HG03108 (cell line): ENCODE measurements at regions not wholly inside any gene's neighbourhood (a gene's known extent, or its start where the extent isn't known, plus 50 kb on each side); places are given as distances from the start of the nearest gene placed in this dataset.
"Not testable (repeated sequence)": the region's sequence is repeated elsewhere in the genome, so short reads cannot be mapped to it uniquely, and the experiment has no call there.

Experiments
- ATAC-seq: cut with Tn5 transposase; IDR thresholded peaks from one replicate; pipeline ENCODE4 v1.9.1; 2021; ENCODE audit warnings: moderate library complexity; ENCODE audit not compliant: unreplicated experiment

DNA sequence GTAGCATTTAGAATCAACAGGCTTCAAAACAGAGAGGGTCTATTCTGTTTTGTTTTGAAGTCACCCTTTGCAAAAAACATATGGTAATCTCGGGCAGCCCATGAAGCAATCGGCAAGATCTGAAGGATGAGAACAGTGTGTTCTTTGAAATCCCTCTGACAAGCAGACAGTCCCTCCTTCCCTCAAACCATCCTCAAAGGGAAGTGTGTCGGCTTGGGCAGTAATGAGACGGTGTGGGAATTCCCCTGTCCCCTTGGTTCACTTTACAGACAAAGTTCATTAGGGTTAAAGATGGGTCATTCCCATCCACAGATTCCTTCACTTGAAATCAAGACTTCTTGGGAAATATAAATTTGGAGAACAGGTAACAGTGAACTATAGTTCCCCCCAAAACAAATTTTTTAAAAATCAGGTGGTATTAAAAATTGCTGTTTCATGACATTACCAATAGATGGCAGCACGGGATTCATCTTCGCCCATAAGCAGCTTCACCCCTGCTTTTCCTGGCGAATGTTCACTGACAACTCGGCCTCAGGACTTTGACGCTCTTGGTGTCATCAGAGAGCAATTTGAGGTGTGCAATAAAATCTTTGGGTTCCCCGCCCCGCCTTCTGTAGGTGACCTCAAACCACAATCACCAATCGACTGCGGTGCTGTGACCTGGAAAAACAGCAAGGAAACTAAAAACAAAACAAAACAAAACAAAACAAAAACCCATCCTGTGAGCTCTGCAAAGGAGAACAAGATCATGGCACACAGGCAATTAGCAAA lies 159.3 kb upstream of the TNFAIP3 start:
- ATAC-seq: peak; percentile 53

DNA sequence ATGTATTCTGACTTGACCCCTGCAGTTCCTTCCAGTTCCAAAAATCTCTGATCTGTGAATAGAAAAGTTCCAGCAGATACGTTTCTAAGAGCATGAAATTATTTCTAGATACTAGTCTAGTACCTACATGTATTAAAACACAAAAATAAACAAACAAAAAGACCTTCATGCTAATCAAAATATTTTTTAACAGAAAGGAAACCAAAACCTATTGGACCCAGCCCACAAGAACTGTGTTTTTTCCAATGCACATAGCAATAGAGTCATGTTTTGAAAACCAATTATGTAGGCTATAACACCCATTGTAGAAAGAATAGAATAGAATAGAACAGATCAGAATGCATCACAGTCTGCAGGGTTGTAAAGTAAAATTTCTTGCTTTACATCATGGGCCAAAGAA lies 158.6 kb upstream of the TNFAIP3 start:
- ATAC-seq: no peak

DNA sequence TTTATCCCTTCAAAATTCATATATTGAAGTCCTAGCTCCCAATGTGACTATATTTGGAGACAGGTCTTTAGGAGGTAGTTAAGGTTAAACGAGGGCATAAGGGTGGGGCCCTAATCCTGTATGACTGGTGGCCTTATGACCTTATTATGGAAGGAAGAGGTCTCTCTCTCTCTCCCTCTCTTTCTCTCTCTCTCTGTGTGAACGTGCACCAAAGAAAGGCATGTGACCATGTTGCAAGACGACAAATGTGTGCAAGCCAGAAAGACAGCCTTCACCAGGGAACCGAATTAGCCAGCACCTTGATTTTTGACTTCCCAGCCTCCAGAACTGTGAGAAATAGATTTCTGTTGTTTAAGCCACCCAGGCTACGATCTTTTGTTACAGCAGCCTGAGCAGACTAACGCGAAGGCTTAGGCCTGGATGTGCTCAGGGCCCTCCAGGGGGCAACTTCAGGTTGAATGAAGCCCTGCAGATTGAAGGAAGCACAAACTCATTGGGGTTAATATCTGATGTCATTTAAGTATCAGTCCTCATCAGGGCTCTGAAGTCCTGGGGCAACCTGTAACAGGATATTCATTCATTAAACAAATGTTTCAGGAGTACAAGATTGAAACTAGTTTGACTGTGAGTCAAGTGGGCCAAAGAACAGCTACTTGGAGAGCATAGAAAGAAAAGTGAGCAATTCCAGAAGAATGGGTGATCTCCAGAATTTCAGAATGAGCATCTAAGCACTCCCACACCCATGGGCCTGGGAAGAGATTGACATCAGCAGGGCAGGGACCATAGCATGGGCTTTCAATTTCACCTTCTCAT lies 157.4 kb upstream of the TNFAIP3 start:
- no peak for ATAC-seq

DNA sequence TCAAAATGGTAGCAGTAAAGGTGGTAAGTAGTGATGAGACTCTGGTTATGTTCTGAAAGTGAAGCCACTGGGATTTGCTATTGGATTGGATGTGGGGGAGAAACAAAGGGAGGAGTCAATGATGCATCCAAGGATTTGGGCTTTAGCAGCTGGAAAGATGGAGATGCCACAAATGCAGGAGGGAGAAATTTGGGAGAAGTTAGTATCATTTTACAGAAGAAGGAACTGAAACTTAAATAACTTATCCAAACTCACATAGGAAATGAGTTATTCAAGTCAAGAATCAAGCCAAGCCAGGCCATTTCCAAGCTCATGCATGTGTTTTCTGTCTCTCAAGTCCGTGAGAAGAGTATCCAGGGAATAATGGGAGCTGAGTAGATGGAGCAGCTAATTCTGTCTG lies 155.1 kb upstream of the TNFAIP3 start:
- no peak for ATAC-seq

DNA sequence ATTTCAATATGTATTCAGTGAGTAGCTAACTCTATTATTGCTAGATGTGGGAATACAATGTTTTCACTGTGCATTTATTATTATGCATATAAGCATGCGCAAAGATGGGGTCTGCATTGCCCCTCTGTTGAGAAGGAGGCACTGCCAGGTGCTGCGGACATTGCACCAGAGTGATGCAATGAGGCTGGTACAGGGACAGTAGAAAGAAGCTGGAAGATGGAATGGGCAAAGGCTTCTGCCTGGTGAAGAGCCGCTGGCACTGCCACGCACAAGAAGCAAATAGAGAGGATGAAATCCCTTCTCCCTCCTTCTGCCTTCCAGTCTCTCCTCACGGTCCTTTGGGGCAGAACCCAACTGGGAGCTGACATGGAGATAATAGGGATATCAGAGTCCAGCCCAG lies 154.5 kb upstream of the TNFAIP3 start:
- no peak for ATAC-seq

DNA sequence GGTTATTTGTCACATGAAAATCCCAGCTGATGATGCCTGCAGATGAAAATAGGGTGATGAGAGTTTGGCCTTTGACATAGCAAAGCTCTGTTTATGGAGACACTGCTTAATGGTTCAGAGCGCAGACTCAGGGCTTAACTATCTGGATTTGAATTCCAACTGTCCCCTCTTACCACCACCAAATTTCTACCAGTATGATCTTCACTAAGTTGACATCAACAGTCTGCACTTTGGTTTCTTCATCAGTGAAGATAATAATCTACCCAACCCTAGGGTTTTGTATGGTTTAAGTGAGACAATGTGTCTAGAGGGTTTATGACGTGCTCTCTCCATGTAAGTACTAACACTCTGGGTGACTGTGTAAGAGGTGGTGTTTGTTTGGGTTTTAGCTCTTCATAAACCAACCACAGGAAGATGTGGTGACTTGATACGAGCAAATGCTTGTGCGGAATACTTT lies 151.4 kb upstream of the TNFAIP3 start:
- no peak for ATAC-seq

DNA sequence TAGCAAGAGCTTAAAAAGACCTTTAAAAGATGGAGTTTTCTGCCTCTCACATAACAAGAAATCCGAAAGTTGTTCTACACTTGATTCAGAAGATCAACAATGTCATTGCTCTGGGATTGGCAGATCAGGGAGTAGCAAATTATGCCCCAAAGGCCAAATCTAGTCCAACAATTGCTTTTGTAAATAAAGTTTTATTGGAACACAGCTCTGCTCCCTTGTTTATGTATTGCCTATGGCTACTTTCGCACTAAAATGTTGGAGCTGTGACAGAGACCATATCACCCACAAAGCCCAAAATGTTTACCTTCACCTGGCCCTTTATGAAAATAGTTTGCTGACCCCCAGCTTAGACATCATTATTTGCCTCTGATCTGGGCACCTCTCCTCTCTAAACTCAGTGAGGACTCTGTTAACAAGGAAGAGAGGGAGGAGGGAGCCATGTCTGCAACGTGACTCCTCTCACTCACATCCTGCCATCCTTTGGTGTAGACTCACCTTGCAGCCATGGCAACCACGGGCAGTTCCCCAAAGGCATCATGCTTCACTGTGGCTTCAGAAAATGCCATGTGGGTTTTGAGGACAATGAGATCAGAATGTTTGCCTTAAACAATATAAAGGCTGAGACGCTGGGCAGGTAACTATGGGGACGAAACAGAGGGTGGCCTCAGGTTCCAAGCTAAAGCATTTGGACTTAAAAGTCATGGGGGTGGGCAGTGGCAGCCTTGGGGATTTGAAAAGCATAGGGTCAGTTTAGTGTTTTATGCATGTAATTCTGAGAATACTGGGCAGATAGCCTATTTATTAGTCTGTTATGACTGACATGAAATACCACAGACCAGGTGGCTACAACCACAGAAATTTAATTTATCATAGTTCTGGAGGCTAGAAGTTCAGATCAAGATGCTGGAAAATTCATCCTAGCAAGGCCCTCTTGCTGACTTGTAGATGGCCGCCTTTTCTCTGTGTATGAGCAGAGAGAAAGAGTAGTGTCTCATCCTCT lies 149.7 kb upstream of the TNFAIP3 start:
- ATAC-seq: no peak

DNA sequence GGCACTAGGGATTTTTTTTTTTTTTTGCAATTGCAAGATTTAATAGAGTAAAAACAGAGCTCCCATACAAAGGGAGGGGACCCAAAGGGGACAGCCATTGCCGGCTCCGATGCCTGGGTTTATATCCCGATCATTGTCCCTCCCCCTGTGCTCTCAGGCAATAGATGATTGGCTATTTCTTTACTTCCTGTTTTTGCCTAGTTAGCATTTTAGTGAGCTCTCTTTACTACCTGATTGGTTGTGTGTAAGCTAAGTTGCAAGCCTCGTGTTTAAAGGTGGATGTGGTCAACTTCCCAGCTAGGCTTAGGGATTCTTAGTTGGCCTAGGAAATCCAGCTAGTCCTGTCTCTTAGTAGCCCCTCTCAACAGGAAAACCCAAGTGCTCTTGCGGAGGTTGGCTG lies 148.2 kb upstream of the TNFAIP3 start:
- ATAC-seq: not testable (repeated sequence)

DNA sequence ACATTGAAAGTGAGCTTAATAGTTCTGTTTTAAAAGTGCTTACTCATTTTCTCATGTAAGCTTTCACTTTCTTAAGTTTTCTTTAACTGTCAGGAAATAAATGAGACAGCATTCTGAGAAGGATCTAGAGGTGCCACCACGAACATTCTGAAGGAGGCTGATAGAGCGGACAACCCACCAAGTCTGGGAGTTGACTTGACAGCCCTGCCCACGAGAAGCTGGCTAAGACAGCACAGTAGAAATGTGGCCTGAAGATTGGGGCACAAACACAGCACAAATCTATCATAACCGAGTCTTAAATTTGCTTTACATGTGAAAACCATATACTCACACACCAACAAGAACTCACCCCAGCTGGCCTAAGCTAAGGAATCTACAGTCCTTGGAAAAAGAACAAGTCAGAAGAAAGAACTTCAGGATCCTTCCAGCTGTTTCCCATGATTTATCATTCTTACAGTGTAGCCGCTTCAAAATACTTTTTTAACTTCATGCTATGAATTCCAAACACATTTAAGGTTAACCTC lies 144.2 kb upstream of the TNFAIP3 start:
- peak; percentile 58 for ATAC-seq

DNA sequence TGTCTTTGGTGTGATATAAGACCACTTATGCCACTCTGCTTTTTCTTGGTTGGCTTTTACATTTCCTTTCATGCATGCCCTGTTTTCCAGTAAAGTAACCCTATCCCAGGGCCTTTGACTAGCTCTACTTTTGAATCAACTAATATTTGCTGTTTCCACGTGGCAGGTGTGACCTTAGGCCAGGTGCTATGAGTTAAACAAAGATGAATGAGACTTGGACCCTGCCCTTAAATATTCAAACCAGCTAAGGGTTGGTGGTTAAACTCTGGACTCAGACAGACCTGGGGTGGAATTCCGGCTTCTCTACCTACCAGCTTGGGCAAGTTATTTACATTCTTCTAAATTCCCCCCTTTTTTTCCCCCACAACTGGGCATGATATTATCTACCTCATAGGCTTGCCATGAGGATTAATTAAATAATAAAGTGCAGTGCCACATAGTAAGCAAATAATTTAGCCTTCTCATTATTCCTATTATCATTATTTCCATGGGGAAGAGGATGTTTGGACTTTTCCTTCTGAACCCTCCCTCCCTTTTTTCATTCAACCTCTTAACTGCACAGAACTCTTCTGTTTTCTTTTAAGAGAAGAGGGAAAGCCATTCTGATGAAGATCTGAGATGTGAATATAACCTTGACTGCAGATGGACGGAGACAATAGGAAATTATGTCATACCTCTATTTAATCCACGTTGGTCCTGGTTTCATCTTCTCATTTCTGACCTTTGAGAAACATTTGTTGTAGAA lies 143.6 kb upstream of the TNFAIP3 start:
- no peak for ATAC-seq

DNA sequence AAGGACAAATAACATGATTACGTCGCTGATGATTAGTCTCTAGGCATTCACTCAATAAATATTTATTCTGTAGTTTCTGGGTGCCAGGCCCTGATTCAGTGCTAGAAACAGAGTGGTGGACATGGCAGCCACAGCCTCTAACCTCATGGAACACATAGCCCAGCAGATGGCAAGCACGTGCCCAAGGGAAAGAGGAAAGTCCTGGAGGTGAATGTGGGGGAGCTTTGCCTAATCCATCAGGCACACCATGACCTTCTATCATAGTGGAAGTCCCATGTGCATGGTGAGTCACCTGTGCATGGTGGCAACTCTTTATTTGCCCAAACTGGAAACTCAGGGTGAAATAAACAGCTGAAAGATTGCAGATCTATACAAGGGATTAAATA lies 143.0 kb upstream of the TNFAIP3 start:
- ATAC-seq: no peak

DNA sequence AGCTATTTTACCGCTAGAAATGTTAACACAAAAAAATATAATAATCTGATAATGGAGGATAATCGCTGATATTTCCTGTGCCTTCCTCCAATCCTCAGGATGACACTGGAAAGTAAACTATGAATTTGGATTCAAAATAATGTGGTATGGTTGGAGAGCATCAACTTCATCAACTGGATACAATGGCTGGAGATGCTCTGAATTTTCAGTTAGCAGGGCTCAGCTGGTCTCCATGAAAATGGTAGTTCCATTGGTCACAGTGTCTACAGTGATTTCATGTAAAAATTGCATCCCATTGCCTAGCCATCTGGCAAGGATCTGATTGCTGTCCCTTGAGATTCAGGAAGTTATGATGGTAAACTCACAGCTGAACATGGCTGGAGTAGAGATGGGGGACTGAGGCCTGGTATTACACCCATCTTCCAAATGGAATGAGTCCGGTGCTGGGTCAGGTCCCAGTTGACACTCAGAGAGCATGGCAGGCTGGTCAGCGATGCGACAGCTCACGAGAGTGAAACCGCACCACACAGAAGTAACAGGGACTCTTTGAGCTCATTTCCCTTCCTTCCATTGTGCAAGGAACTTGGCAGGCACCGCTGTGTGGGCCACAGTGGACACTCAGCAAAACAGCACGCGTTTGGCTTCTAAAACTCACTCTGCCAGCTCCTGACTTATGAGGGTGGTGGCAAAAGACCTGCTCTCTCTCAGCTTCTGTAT lies 142.4 kb upstream of the TNFAIP3 start:
- ATAC-seq: no peak

DNA sequence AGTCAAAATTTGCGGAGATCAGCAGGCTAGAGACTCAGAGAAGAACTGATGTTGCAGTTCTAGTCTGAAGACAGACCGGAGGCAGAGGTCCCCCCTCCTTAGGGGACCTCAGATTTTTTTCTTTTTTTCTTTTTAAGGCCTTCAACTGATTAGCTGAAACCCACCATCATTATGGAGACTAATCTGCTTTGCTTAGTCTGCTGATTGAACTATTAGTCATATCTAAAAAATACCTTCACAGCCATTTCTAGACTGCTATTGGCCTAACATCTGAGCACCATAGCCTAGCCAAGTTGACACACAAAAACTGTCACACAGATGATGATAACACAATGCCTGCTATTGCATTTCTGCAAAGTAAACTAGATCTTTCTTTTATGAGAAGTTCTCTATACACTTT lies 141.1 kb upstream of the TNFAIP3 start:
- no peak for ATAC-seq

DNA sequence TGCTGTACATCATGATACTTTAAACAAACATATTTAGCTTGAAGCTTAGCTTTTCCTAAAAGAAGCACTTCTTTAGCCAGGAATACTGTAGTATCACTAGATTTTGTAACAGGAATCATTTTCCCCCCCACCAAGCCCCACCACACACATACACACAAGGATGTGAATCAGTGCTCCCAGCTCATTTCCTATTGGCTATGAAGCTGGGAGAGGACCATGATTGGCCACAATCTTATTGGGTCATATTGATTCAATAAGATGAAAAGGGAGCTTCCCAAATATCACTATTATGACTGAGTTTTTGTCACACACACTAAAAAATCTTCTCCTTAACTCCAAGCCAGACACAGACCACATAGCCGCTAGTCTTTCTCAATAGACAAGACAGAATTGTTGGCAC lies 140.5 kb upstream of the TNFAIP3 start:
- ATAC-seq: no peak

DNA sequence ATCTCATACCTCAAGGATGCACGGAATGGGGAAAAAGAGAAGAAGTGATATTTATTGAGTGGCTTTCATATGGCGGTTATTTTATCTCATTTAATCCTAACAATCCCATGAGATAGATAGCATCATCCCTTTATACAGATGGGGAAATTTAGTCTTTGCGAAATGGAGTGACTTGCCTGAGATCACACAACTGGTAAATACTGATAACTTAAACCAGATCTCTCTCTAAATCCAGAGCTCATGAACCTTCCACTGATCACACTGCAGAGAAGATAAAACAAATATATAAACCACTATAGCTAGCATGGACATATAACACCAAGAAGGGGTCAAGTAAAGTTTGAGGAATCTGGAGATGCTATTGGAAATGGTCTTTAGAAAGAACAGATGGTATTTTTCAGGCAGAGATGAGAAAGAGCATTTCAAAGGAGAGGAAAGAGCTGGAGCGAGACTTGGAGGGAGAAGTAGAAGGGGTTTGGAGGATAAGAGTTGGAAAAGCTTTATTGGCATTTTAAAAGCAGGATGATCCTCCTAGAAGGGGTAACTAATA lies 139.8 kb upstream of the TNFAIP3 start:
- ATAC-seq: no peak

DNA sequence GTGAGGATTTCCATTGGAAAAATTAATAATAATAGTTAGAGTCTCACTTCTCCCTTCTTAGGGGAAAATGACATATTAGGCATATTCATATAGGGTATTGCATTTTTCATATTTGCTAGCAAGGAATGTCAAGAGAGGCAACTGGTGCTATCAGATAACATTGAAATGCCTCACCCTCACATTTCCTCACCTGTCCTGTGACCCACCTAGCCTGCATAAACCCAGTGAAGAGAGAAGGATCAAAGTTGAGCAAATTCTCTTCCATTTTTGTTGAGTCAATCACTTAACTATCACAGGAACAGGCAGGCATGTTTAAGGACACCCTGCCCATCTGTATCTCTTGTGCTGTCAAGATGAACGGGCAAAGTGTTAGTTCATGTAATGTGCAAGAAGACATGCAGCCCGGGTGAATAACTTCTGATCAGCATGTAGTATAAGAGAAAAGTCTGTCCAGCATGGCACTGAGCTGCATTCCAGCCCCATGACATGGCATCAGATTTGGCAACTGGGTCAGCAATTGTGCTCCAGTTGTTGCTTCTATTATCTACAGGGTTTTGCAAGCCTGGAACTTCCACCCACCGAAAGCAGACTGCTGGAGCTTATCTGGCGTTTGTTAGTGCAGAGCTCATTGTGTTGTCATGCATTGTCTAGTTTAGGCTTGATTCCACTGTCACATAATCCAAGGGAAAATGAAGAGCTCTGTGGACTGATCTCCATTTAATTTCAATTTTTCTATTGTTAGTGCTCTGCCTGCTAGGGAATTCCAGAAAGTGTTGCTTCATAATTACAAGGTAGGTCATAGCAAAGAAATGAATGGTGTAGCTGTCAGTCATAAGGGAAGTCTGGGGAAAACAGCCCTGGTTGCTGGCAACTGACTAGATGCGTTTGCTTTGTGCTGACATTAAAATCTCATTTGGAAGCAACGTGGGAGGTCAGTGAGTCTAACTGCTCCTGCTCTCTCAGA lies 138.4 kb upstream of the TNFAIP3 start:
- ATAC-seq: no peak

DNA sequence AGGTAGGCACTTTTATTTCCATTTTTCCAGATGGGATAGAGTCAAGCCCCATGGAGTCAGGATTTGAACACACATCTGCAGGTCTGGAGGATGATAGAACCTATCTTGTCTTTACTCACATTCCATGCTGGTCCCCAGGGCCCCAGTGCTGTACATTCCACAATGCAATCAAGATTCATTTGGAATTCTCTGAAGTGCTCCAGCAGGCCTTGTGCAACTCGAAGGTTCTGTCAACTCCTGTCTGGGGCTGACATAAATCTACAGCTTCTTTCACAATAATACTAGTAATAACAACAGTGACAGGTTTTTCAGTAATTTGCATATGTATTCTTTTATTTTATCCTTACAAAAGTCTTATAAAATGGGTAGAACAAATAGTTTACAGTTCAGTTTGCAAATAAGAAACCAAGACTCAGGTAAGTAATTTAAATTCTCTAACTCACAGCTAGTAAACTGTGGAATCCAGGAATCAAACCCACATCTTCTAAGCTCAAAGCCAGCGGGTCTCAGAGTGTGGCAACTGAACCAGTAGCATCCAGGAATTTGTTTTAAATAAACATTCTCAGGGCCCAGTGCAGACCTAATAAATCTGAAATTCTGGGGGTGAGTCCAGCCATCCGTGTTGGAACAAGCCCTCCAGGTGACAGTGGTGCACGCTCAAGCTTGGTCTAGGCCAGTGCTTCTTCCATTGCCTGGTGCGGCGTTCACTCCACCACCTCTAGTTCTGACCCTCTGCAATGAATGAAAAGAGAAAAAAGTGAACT lies 137.0 kb upstream of the TNFAIP3 start:
- no peak for ATAC-seq
